ENCODE measurements at regions not wholly inside any gene's neighbourhood (a gene's known extent, or its start where the extent isn't known, plus 50 kb on each side); places are given as distances from the start of the nearest gene placed in this dataset.

DNA sequence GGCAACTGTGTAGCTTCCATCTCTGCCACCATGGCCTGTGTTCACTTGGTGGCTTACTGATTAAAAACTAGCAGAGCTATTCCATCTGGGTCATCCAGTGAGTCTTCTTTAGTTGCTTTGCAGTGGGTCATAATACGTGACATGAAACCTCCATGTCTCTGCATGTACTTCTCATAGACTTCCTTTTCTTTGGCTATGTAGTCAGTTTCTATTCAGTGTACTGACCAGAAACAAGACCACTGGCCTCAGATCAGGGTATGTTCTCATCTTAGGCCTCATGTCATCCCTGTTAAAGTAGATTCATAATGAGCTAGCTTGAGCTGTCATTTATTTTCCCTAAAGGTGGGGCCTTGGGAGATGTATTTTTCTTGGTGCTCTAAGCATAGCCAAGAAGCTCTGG lies 195.2 kb downstream of the CCNG2 start:
- no peak for TF ChIP-seq CTCF (IDR thresholded peaks at IDR 0.05)
- no peak for TF ChIP-seq POLR2AphosphoS5 (IDR thresholded peaks at IDR 0.05)
- TF ChIP-seq POLR2A (IDR thresholded peaks at IDR 0.05) = no peak
